Uterus (tissue), 3 donors: ENCODE measurements at regions not wholly inside any gene's neighbourhood (a gene's known extent, or its start where the extent isn't known, plus 50 kb on each side); places are given as distances from the start of the nearest gene placed in this dataset.

Source experiments
- DNase-seq, 2 donors: peaks; one replicate each; pipeline ENCODE4 v3.0.0-alpha.2; 2019 to 2020
- H3K27ac ChIP-seq, 2 donors: fragments of 200-600 bp; sonication (generic); 1 replicate in 1 of 2; 2 replicates in 1 of 2; pipeline ENCODE4 v1.5.1; 2016 to 2018
- H3K27me3 ChIP-seq, 2 donors: fragments of 200-600 bp; sonication (generic); one replicate each; pipeline ENCODE4 v1.5.1; 2018 to 2019; ENCODE audit warnings: control low read depth in 1 of 2
- H3K36me3 ChIP-seq, 2 donors: fragments of 200-600 bp; sonication (generic); one replicate each; pipeline ENCODE4 v1.5.1; 2019; ENCODE audit warnings: control low read depth in 1 of 2
- H3K4me1 ChIP-seq, 2 donors: fragments of 200-600 bp; sonication (generic); one replicate each; pipeline ENCODE4 v1.5.1; 2018 to 2019; ENCODE audit warnings: control low read depth in 1 of 2
- H3K4me3 ChIP-seq, 2 donors: fragments of 200-600 bp; sonication (generic); 1 replicate in 1 of 2; 2 replicates in 1 of 2; pipeline ENCODE4 v1.5.1; 2018 to 2019; ENCODE audit warnings: mild to moderate bottlenecking in 1 of 2
- H3K9me3 ChIP-seq, 2 donors: fragments of 200-600 bp; sonication (generic); one replicate each; pipeline ENCODE4 v1.5.1; 2019; ENCODE audit warnings: control low read depth in 1 of 2
- CTCF ChIP-seq, 4 experiments: fragments of 200-600 bp in 2 of 4; fragments of 450-650 bp in 2 of 4; sonication (generic) in 2 of 4; IDR thresholded peaks; one replicate each; pipeline ENCODE4 v1.5.1; 2016 to 2019; ENCODE audit warnings: antibody characterized with exemption in 4 of 4, mild to moderate bottlenecking in 2 of 4, moderate library complexity in 1 of 4
- POLR2A ChIP-seq, 2 donors: fragments of 450-650 bp; IDR thresholded peaks; one replicate each; pipeline ENCODE4 v1.6.1; 2016; ENCODE audit warnings: antibody characterized with exemption in 2 of 2, mild to moderate bottlenecking in 1 of 2, moderate library complexity in 1 of 2
- intact Hi-C: fragments of 100-400 bp; cut with DNase I; formaldehyde crosslinking; loops from one replicate; pipeline ENCODE4 v1.15.1; 2023; ENCODE audit warnings: low total_unique reads
- donor health status: DM: yes; HTN: yes; CAD: no.

- DNase-seq, result no peak
- Histone ChIP-seq H3K9me3 (no peaks in the 10 kb centered on the region), H3K36me3 (no peaks in the 10 kb centered on the region), H3K27ac (no peak overlapping the region), H3K4me3 (no peak overlapping the region), H3K4me1 (no peaks in the 10 kb centered on the region), H3K27me3 (no peaks in the 10 kb centered on the region)
- intact Hi-C loops, result no loop called here
- TF ChIP-seq POLR2A (IDR thresholded peaks at IDR 0.05) (no peak), CTCF (IDR thresholded peaks at IDR 0.05) (no peak)
Measured at GRCh38 chr5:10898514-10898913, 137.5 kb upstream of the DAP start.

GRCh38 chr5:10896016-10896415 lies 135.0 kb upstream of the DAP start:
- no peaks in the 10 kb centered on the region for H3K27me3 ChIP-seq
- no peak overlapping the region for H3K27ac ChIP-seq
- no peak for DNase-seq
- intact Hi-C loops, result no loop called here
- no peaks in the 10 kb centered on the region for H3K36me3 ChIP-seq
- TF ChIP-seq CTCF (IDR thresholded peaks at IDR 0.05), result no peak
- no peak for TF ChIP-seq POLR2A (IDR thresholded peaks at IDR 0.05)
- H3K4me3 ChIP-seq, result no peak overlapping the region
- no peaks in the 10 kb centered on the region for H3K4me1 ChIP-seq
- H3K9me3 ChIP-seq, result no peaks in the 10 kb centered on the region

GRCh38 chr5:10894445-10895054 lies 133.5 kb upstream of the DAP start:
- H3K4me3 ChIP-seq, result no peak overlapping the region
- TF ChIP-seq POLR2A (IDR thresholded peaks at IDR 0.05) (no peak), CTCF (IDR thresholded peaks at IDR 0.05) (no peak)
- intact Hi-C loops, result no loop called here

GRCh38 chr5:10892911-10893215 lies 131.8 kb upstream of the DAP start:
- Histone ChIP-seq H3K27me3 (no peaks in the 10 kb centered on the region), H3K4me1 (no peaks in the 10 kb centered on the region), H3K36me3 (no peaks in the 10 kb centered on the region), H3K9me3 (no peaks in the 10 kb centered on the region), H3K4me3 (no peak overlapping the region), H3K27ac (no peak overlapping the region)
- intact Hi-C loops, result no loop called here
- no peak for DNase-seq
- no peak for TF ChIP-seq CTCF (IDR thresholded peaks at IDR 0.05)
- no peak for TF ChIP-seq POLR2A (IDR thresholded peaks at IDR 0.05)

More at GRCh38 chr5:10894445-10895054, 133.5 kb upstream of the DAP start:
- no peaks in the 10 kb centered on the region for H3K36me3 ChIP-seq
- no peaks in the 10 kb centered on the region for H3K4me1 ChIP-seq
- no peak overlapping the region for H3K27ac ChIP-seq
- no peak for DNase-seq
- no peaks in the 10 kb centered on the region for H3K27me3 ChIP-seq
- H3K9me3 ChIP-seq, result no peaks in the 10 kb centered on the region

GRCh38 chr5:10892147-10892910 lies 131.3 kb upstream of the DAP start:
- TF ChIP-seq POLR2A (IDR thresholded peaks at IDR 0.05) (no peak), CTCF (IDR thresholded peaks at IDR 0.05) (no peak)
- H3K9me3 ChIP-seq, result no peaks in the 10 kb centered on the region
- H3K27ac ChIP-seq, result no peak overlapping the region
- no peak for DNase-seq
- no peaks in the 10 kb centered on the region for H3K27me3 ChIP-seq
- no peaks in the 10 kb centered on the region for H3K4me1 ChIP-seq
- H3K4me3 ChIP-seq, result no peak overlapping the region
- H3K36me3 ChIP-seq, result no peaks in the 10 kb centered on the region
- intact Hi-C loops, result no loop called here
